Caki2 (cell line): ENCODE measurements at regions not wholly inside any gene's neighbourhood (a gene's known extent, or its start where the extent isn't known, plus 50 kb on each side); places are given as distances from the start of the nearest gene placed in this dataset.

Experiments used
- DNase-seq: peaks from one replicate; pipeline ENCODE4 v3.0.0-alpha.2; 2015; ENCODE audit warnings: low read depth
- in situ Hi-C: cut with HindIII; loops from 2 replicates; pipeline ENCODE4 v1.10.0; 2016; ENCODE audit warnings: low sequenced_read_pairs, low pct_unique_long_range_greater_than_20kb, mixed read lengths

- in situ Hi-C loops = no loop called here
Observed at GRCh38 chr20:51236421-51236820, 213.5 kb upstream of the KCNG1 start.

GRCh38 chr20:51233345-51233744 lies 210.4 kb upstream of the KCNG1 start:
- in situ Hi-C loops = no loop called here

More at GRCh38 chr20:51236421-51236820, 213.5 kb upstream of the KCNG1 start:
- no peak for DNase-seq

GRCh38 chr20:51230727-51231126 lies 207.8 kb upstream of the KCNG1 start:
- DNase-seq = no peak
- in situ Hi-C loops = no loop called here

More at GRCh38 chr20:51233345-51233744, 210.4 kb upstream of the KCNG1 start:
- no peak for DNase-seq

- no peak for DNase-seq
- in situ Hi-C loops = no loop called here
Observed at GRCh38 chr20:51228763-51229162, 205.9 kb upstream of the KCNG1 start.

- no peak for DNase-seq
- in situ Hi-C loops = no loop called here
Observed at GRCh38 chr20:51227744-51228143, 204.8 kb upstream of the KCNG1 start.

GRCh38 chr20:51223183-51223720 lies 200.3 kb upstream of the KCNG1 start:
- in situ Hi-C loops = no loop called here
- no peak for DNase-seq

GRCh38 chr20:51221791-51222408 lies 199.0 kb upstream of the KCNG1 start:
- in situ Hi-C loops = no loop called here

GRCh38 chr20:51221103-51221502 lies 198.2 kb upstream of the KCNG1 start:
- in situ Hi-C loops = no loop called here
- DNase-seq = no peak

More at GRCh38 chr20:51221791-51222408, 199.0 kb upstream of the KCNG1 start:
- no peak for DNase-seq

GRCh38 chr20:51220293-51220706 lies 197.4 kb upstream of the KCNG1 start:
- no peak for DNase-seq
- in situ Hi-C loops = no loop called here

- in situ Hi-C loops = no loop called here
- DNase-seq = no peak
Observed at GRCh38 chr20:51219544-51219943, 196.6 kb upstream of the KCNG1 start.

GRCh38 chr20:51218603-51219002 lies 195.7 kb upstream of the KCNG1 start:
- no peak for DNase-seq
- in situ Hi-C loops = no loop called here

- no peak for DNase-seq
- in situ Hi-C loops = no loop called here
Observed at GRCh38 chr20:51217347-51218045, 194.6 kb upstream of the KCNG1 start.

GRCh38 chr20:51216850-51217249 lies 193.9 kb upstream of the KCNG1 start:
- in situ Hi-C loops = no loop called here

GRCh38 chr20:51212816-51213215 lies 189.9 kb upstream of the KCNG1 start:
- in situ Hi-C loops = no loop called here
- DNase-seq = no peak

More at GRCh38 chr20:51216850-51217249, 193.9 kb upstream of the KCNG1 start:
- DNase-seq = no peak

GRCh38 chr20:51211191-51211590 lies 188.3 kb upstream of the KCNG1 start:
- DNase-seq = no peak
- in situ Hi-C loops = no loop called here

GRCh38 chr20:51210084-51210483 lies 187.2 kb upstream of the KCNG1 start:
- no peak for DNase-seq
- in situ Hi-C loops = no loop called here

GRCh38 chr20:51208162-51208561 lies 185.3 kb upstream of the KCNG1 start:
- in situ Hi-C loops = no loop called here
- no peak for DNase-seq

GRCh38 chr20:51206032-51206662 lies 183.2 kb upstream of the KCNG1 start:
- DNase-seq = no peak
- in situ Hi-C loops = no loop called here

- no peak for DNase-seq
- in situ Hi-C loops = no loop called here
Observed at GRCh38 chr20:51204794-51205193, 181.9 kb upstream of the KCNG1 start.
